Large intestine (tissue), 3 donors: ENCODE measurements at regions not wholly inside any gene's neighbourhood (a gene's known extent, or its start where the extent isn't known, plus 50 kb on each side); places are given as distances from the start of the nearest gene placed in this dataset.

ENCODE experiments used
- DNase-seq, 2 donors: peaks; one replicate each; pipeline versions ENCODE4 v3.0.0 to v3.0.0-alpha.2; 2013
- H3K27ac ChIP-seq: one replicate; pipeline ENCODE4 v1.5.1; 2013; ENCODE audit warnings: low read length
- H3K27me3 ChIP-seq: 2 replicates; pipeline ENCODE4 v1.6.1; 2013; ENCODE audit warnings: low read length; ENCODE audit not compliant: control insufficient read depth, insufficient read depth
- H3K36me3 ChIP-seq: 2 replicates; pipeline ENCODE4 v1.6.1; 2013; ENCODE audit warnings: low read length; ENCODE audit not compliant: control insufficient read depth, insufficient read depth
- H3K4me1 ChIP-seq: one replicate; pipeline ENCODE4 v1.6.1; 2013; ENCODE audit warnings: low read length; ENCODE audit not compliant: control insufficient read depth, insufficient read depth
- H3K4me3 ChIP-seq: one replicate; pipeline ENCODE4 v1.5.1; 2013; ENCODE audit warnings: low read length
- H3K9me3 ChIP-seq: one replicate; pipeline ENCODE4 v1.6.1; 2013; ENCODE audit warnings: mild to moderate bottlenecking, low read depth, low read length, moderate library complexity; ENCODE audit not compliant: control insufficient read depth
- WGBS: methylation state at CpG from one replicate; pipeline ENCODE4 v1.1.5; 2013; ENCODE audit warnings: low lambda C conversion rate; ENCODE audit not compliant: insufficient coverage; 5-methylcytosine and 5-hydroxymethylcytosine counted together

- Histone ChIP-seq H3K4me3 (no peak overlapping the region), H3K4me1 (no peaks in the 10 kb centered on the region), H3K27ac (no peak overlapping the region), H3K36me3 (no peaks in the 10 kb centered on the region), H3K27me3 (no peaks in the 10 kb centered on the region), H3K9me3 (no peaks in the 10 kb centered on the region)
- DNase-seq = no peak
- 87% methylated on average over 3 of the region's 3 CpGs for WGBS
Observed at GRCh38 chr18:60596928-60597327, 224.4 kb upstream of the MC4R start.

GRCh38 chr18:60599267-60599666 is 226.7 kb upstream of the MC4R start:
- Histone ChIP-seq H3K27me3 (no peaks in the 10 kb centered on the region), H3K27ac (no peak overlapping the region), H3K36me3 (no peaks in the 10 kb centered on the region), H3K4me1 (no peaks in the 10 kb centered on the region), H3K9me3 (no peaks in the 10 kb centered on the region), H3K4me3 (no peak overlapping the region)
- whole genome bisulfite sequencing = 86% methylated on average over 1 of the region's 1 CpG
- DNase-seq = no peak

GRCh38 chr18:60599995-60600394 is 227.4 kb upstream of the MC4R start:
- H3K4me3 ChIP-seq = no peak overlapping the region
- 80% methylated on average over 2 of the region's 2 CpGs for WGBS
- H3K9me3 ChIP-seq = no peaks in the 10 kb centered on the region
- no peaks in the 10 kb centered on the region for H3K4me1 ChIP-seq
- H3K27ac ChIP-seq = no peak overlapping the region
- H3K36me3 ChIP-seq = no peaks in the 10 kb centered on the region
- no peak for DNase-seq
- H3K27me3 ChIP-seq = no peaks in the 10 kb centered on the region

GRCh38 chr18:60601249-60601648 is 228.7 kb upstream of the MC4R start:
- no peak for DNase-seq
- H3K4me1 ChIP-seq = no peaks in the 10 kb centered on the region
- no peaks in the 10 kb centered on the region for H3K9me3 ChIP-seq
- H3K36me3 ChIP-seq = no peaks in the 10 kb centered on the region
- H3K27me3 ChIP-seq = no peaks in the 10 kb centered on the region
- 92% methylated on average over 2 of the region's 2 CpGs for WGBS
- H3K27ac ChIP-seq = no peak overlapping the region
- no peak overlapping the region for H3K4me3 ChIP-seq

GRCh38 chr18:60623331-60623730 is 250.8 kb upstream of the MC4R start:
- no peak overlapping the region for H3K27ac ChIP-seq
- no peaks in the 10 kb centered on the region for H3K9me3 ChIP-seq
- no CpG with 5 or more reads among the region's 5 CpGs for WGBS
- H3K27me3 ChIP-seq = no peaks in the 10 kb centered on the region
- DNase-seq = no peak
- H3K36me3 ChIP-seq = no peaks in the 10 kb centered on the region
- H3K4me1 ChIP-seq = no peaks in the 10 kb centered on the region
- no peak overlapping the region for H3K4me3 ChIP-seq

- H3K27ac ChIP-seq = no peak overlapping the region
- H3K9me3 ChIP-seq = no peaks in the 10 kb centered on the region
- no CpG with 5 or more reads among the region's 1 CpG for WGBS
- no peaks in the 10 kb centered on the region for H3K27me3 ChIP-seq
- no peak overlapping the region for H3K4me3 ChIP-seq
- H3K4me1 ChIP-seq = no peaks in the 10 kb centered on the region
- no peaks in the 10 kb centered on the region for H3K36me3 ChIP-seq
- no peak for DNase-seq
Observed at GRCh38 chr18:60624207-60624606, 251.6 kb upstream of the MC4R start.

GRCh38 chr18:60639836-60640235 is 267.3 kb upstream of the MC4R start:
- H3K36me3 ChIP-seq = no peaks in the 10 kb centered on the region
- H3K27ac ChIP-seq = no peak overlapping the region
- H3K9me3 ChIP-seq = no peaks in the 10 kb centered on the region
- no peaks in the 10 kb centered on the region for H3K27me3 ChIP-seq
- DNase-seq = no peak
- no peaks in the 10 kb centered on the region for H3K4me1 ChIP-seq
- H3K4me3 ChIP-seq = no peak overlapping the region
- no CpG with 5 or more reads among the region's 1 CpG for WGBS

GRCh38 chr18:60643009-60643408 is 270.4 kb upstream of the MC4R start:
- DNase-seq = no peak
- Histone ChIP-seq H3K4me3 (no peak overlapping the region), H3K27me3 (no peaks in the 10 kb centered on the region), H3K9me3 (no peaks in the 10 kb centered on the region), H3K27ac (no peak overlapping the region), H3K36me3 (no peaks in the 10 kb centered on the region), H3K4me1 (no peaks in the 10 kb centered on the region)
- WGBS = 95% methylated on average over 2 of the region's 3 CpGs

- Histone ChIP-seq H3K4me3 (no peak overlapping the region), H3K4me1 (no peaks in the 10 kb centered on the region), H3K27ac (no peak overlapping the region), H3K36me3 (no peaks in the 10 kb centered on the region), H3K27me3 (no peaks in the 10 kb centered on the region), H3K9me3 (no peaks in the 10 kb centered on the region)
- no CpG with 5 or more reads among the region's 5 CpGs for WGBS
- DNase-seq = no peak
Observed at GRCh38 chr18:60646725-60647124, 274.1 kb upstream of the MC4R start.

GRCh38 chr18:60649107-60649506 is 276.5 kb upstream of the MC4R start:
- no peaks in the 10 kb centered on the region for H3K4me1 ChIP-seq
- no peak overlapping the region for H3K27ac ChIP-seq
- no peaks in the 10 kb centered on the region for H3K36me3 ChIP-seq
- no peaks in the 10 kb centered on the region for H3K27me3 ChIP-seq
- DNase-seq = no peak
- 60% methylated on average over 1 of the region's 5 CpGs for WGBS
- H3K4me3 ChIP-seq = no peak overlapping the region
- H3K9me3 ChIP-seq = no peaks in the 10 kb centered on the region

- Histone ChIP-seq H3K4me1 (no peaks in the 10 kb centered on the region), H3K9me3 (no peaks in the 10 kb centered on the region), H3K4me3 (no peak overlapping the region), H3K36me3 (no peaks in the 10 kb centered on the region), H3K27me3 (no peaks in the 10 kb centered on the region), H3K27ac (no peak overlapping the region)
- no peak for DNase-seq
- WGBS = 0% methylated on average over 1 of the region's 3 CpGs
Observed at GRCh38 chr18:60649842-60650536, 277.4 kb upstream of the MC4R start.
